GM19455 (cell line): ENCODE measurements at regions not wholly inside any gene's neighbourhood (a gene's known extent, or its start where the extent isn't known, plus 50 kb on each side); places are given as distances from the start of the nearest gene placed in this dataset.
"Not testable (repeated sequence)": the region's sequence is repeated elsewhere in the genome, so short reads cannot be mapped to it uniquely, and the experiment has no call there.

Experiments
- ATAC-seq: cut with Tn5 transposase; IDR thresholded peaks from one replicate; pipeline ENCODE4 v1.9.1; 2021; ENCODE audit not compliant: unreplicated experiment

GRCh38 chr2:150219861-150220260 is 267.6 kb downstream of the RND3 start:
- ATAC-seq = no peak

- ATAC-seq = no peak
Measured at GRCh38 chr2:150215041-150215440, 272.4 kb downstream of the RND3 start.

- no peak for ATAC-seq
Measured at GRCh38 chr2:150214626-150215025, 272.8 kb downstream of the RND3 start.

GRCh38 chr2:150212722-150213171 is 274.7 kb downstream of the RND3 start:
- ATAC-seq = no peak

GRCh38 chr2:150211164-150211631 is 276.3 kb downstream of the RND3 start:
- ATAC-seq = no peak

DNA sequence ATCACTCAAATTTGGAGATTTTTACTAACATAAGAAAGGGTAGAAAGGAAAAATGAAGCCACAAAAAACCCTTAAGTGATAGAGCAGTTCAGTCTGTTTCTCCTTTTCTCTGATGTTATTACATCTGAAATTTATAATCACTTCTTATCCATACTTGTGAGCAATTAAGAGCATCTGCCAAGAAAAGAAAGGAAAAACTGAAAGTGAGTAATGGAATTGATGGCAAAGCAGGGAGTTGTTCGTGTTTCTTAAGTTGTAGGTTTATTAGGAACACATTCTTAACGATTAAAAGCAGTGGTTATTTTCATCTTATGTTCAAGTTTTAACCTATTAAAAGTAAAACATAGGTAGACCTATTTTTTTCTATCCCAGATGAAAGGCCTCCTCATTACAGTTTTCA is 277.7 kb downstream of the RND3 start:
- no peak for ATAC-seq

DNA sequence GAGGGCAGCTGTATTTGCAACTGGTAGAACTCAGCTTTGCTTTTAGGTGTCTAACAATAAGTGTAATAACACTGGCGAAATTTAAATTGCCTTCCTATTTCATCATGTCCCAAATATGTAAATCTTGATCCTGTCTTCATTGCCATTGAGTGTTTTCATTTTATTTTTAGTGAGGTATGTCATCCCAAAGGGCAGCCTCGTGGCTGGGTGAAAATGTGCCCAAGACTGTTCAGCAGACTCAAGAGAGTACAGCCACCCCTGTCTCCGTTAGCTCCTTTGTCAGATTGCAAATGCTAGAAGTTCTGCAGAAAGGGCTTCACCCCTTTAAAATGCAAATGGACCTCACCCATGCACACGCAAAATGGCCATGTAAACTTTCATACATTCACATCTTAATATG is 278.8 kb downstream of the RND3 start:
- no peak for ATAC-seq

- no peak for ATAC-seq
Measured at GRCh38 chr2:150207979-150208378, 279.5 kb downstream of the RND3 start.

GRCh38 chr2:150204451-150204850 is 283.0 kb downstream of the RND3 start:
- no peak for ATAC-seq

- not testable (repeated sequence) for ATAC-seq
Measured at GRCh38 chr2:150194816-150195215, 292.7 kb downstream of the RND3 start.

DNA sequence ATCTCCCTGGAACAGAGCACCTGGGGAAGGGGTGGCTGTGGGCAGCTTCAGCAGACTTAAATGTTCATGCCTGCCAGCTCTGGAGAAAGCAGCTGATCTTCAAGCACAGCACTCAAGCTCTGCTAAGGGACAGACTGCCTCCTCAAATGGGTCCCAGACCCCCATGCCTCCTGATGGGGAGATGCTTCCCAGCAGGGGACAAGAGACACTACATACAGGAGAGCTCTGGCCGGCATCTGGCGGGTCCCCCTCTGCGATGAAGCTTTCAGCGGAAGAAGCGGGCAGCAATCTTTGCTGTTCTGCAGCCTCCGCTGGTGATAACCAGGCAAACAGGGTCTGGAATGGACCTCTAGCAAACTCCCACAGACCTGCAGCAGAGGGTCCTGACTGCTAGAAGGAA is 294.8 kb downstream of the RND3 start:
- no peak for ATAC-seq

- ATAC-seq = no peak
Measured at GRCh38 chr2:150191349-150191748, 296.1 kb downstream of the RND3 start.

- no peak for ATAC-seq
Measured at GRCh38 chr2:150190546-150190945, 296.9 kb downstream of the RND3 start.

- ATAC-seq = no peak
Measured at GRCh38 chr2:150188800-150189199, 298.7 kb downstream of the RND3 start.

- no peak for ATAC-seq
Measured at GRCh38 chr2:150188177-150188576, 299.3 kb downstream of the RND3 start.

DNA sequence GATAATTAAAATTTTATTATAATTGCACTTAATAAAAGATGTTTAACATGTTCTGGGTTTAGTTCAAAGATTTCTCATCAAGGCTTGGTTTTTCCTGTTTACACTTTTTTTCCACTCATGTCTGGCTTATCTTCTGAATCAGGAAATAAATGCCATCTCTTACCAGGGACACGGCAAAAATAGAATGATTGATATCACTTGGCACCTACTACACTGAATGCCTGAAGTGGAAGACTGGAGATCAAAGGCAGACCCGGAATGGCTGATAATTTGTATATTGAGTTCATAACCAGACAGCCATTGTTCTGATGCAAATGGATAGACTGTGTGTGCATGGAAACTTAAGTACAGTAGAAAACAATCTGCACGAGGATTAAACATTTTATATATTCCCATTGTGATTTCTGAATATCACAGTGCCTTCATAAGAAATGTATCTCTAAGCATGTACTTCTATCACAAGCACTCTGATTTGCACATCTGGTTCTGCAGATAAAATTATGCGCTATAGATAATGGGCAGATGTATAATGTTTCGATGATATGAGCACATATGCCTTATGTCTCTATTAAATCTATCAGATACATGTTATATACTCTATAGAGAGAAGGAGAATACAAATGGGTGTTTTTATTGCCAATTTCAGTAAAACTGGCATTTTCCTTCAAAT is 304.8 kb downstream of the RND3 start:
- ATAC-seq = no peak

DNA sequence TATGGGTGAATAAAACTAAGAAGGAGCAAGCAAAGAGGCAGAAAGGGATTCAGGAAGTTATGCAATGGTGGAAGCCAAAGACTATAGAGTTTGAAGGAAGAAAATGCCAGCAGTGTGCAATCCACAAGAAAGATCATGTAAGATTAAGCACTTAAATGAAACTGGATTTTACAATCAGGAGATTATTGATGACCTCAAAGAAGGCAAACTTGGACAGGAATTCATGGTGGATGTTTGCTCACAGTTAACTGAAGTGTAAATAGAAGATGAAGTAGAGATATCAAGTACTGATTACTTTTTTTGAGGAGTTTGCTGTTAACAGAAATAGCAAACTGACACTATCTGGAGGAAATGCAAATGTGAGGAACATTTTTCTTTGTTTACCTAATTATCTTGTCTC is 308.9 kb downstream of the RND3 start:
- ATAC-seq = no peak

GRCh38 chr2:150174971-150175421 is 312.5 kb downstream of the RND3 start:
- ATAC-seq = no peak

DNA sequence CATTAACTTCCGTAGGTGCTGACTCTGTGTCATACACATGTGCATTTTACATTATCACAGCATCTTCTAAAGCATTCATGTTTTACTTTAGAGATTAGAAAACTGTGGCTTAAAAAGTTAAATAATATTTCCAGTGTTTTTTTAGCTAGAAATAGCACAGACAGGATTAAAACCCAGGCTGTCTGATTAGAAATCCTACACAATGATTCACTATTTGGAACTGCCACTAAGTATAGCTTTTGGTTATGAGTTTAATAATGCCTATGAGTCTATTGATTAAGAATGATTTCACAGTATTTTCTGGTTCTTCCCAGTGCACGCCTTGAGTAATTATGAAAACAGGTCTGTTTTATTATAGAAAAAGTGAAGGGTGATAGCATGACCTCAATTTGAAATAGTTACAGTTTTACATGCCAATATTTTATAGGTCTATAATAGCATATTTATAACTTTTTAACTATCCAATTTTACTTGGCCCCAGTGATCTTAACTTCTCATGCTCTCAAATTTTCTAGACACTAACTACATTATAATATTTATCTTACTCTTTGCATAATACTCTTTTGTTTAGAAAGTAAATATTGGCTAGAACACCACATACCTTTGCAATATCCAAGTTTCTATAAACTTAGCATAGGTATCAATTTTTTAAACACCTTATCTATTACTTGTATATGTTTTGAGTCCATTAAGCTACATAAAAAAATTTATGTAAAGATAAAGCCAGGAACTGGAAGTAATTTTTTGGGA is 313.2 kb downstream of the RND3 start:
- no peak for ATAC-seq

- ATAC-seq = no peak
Measured at GRCh38 chr2:150171065-150171548, 316.4 kb downstream of the RND3 start.

GRCh38 chr2:150169237-150169629 is 318.2 kb downstream of the RND3 start:
- no peak for ATAC-seq

- ATAC-seq = no peak
Measured at GRCh38 chr2:150168595-150169236, 318.8 kb downstream of the RND3 start.
